ENCODE measurements at regions not wholly inside any gene's neighbourhood (a gene's known extent, or its start where the extent isn't known, plus 50 kb on each side); places are given as distances from the start of the nearest gene placed in this dataset.

- TF ChIP-seq CTCF (IDR thresholded peaks at IDR 0.05) (no peak), POLR2A (IDR thresholded peaks at IDR 0.05) (no peak)
- Histone ChIP-seq H3K27ac (no peak overlapping the region), H3K4me1 (no peaks in the 10 kb centered on the region), H3K9me3 (no peaks in the 10 kb centered on the region), H3K36me3 (no peaks in the 10 kb centered on the region), H3K4me3 (no peak overlapping the region), H3K27me3 (no peaks in the 10 kb centered on the region)
- no peak for DNase-seq
- intact Hi-C loops (cut with DNase I; ENCODE audit: low total_unique reads) = no loop called here
Measured at GRCh38 chr13:58085819-58086218, 454.3 kb downstream of the PCDH17 start.

GRCh38 chr13:58087566-58087965, 456.0 kb downstream of the PCDH17 start:
- no peaks in the 10 kb centered on the region for H3K9me3 ChIP-seq
- peaks cover 0 to 3% of the 10 kb centered on the region in 2 donors for H3K27me3 ChIP-seq
- no peak overlapping the region for H3K27ac ChIP-seq
- no peak overlapping the region for H3K4me3 ChIP-seq
- intact Hi-C loops (cut with DNase I; ENCODE audit: low total_unique reads) = no loop called here
- TF ChIP-seq POLR2A (IDR thresholded peaks at IDR 0.05) (no peak), CTCF (IDR thresholded peaks at IDR 0.05) (no peak)
- H3K36me3 ChIP-seq = no peaks in the 10 kb centered on the region
- no peak for DNase-seq
- no peaks in the 10 kb centered on the region for H3K4me1 ChIP-seq

- no peaks in the 10 kb centered on the region for H3K4me1 ChIP-seq
- H3K9me3 ChIP-seq = no peaks in the 10 kb centered on the region
- no peak overlapping the region for H3K4me3 ChIP-seq
- peaks cover 0 to 3% of the 10 kb centered on the region in 2 donors for H3K27me3 ChIP-seq
- DNase-seq = no peak
- H3K36me3 ChIP-seq = no peaks in the 10 kb centered on the region
- intact Hi-C loops (cut with DNase I; ENCODE audit: low total_unique reads) = no loop called here
- H3K27ac ChIP-seq = no peak overlapping the region
- TF ChIP-seq CTCF (IDR thresholded peaks at IDR 0.05) (no peak), POLR2A (IDR thresholded peaks at IDR 0.05) (no peak)
Measured at GRCh38 chr13:58093394-58093793, 461.9 kb downstream of the PCDH17 start.

- intact Hi-C loops (cut with DNase I; ENCODE audit: low total_unique reads) = no loop called here
- DNase-seq = no peak
- H3K9me3 ChIP-seq = no peaks in the 10 kb centered on the region
- no peak overlapping the region for H3K27ac ChIP-seq
- H3K4me1 ChIP-seq = no peaks in the 10 kb centered on the region
- no peaks in the 10 kb centered on the region for H3K27me3 ChIP-seq
- TF ChIP-seq CTCF (IDR thresholded peaks at IDR 0.05) (no peak), POLR2A (IDR thresholded peaks at IDR 0.05) (no peak)
- H3K36me3 ChIP-seq = no peaks in the 10 kb centered on the region
- H3K4me3 ChIP-seq = no peak overlapping the region
Measured at GRCh38 chr13:58097831-58098230, 466.3 kb downstream of the PCDH17 start.

- no peaks in the 10 kb centered on the region for H3K9me3 ChIP-seq
- H3K4me3 ChIP-seq = no peak overlapping the region
- no peaks in the 10 kb centered on the region for H3K27me3 ChIP-seq
- H3K27ac ChIP-seq = no peak overlapping the region
- no peak for TF ChIP-seq CTCF (IDR thresholded peaks at IDR 0.05)
- TF ChIP-seq POLR2A (IDR thresholded peaks at IDR 0.05) = no peak
- intact Hi-C loops (cut with DNase I; ENCODE audit: low total_unique reads) = no loop called here
- no peak for DNase-seq
- H3K36me3 ChIP-seq = no peaks in the 10 kb centered on the region
- H3K4me1 ChIP-seq = no peaks in the 10 kb centered on the region
Measured at GRCh38 chr13:58119351-58119750, 487.8 kb downstream of the PCDH17 start.
